DMS153 (cell line): ENCODE measurements at regions not wholly inside any gene's neighbourhood (a gene's known extent, or its start where the extent isn't known, plus 50 kb on each side); places are given as distances from the start of the nearest gene placed in this dataset.
"Not testable (repeated sequence)": the region's sequence is repeated elsewhere in the genome, so short reads cannot be mapped to it uniquely, and the experiment has no call there.

Experiments used
- DNase-seq: peaks from one replicate; lab custom pipeline; 2025; lab: John Stamatoyannopoulos, UW

DNA sequence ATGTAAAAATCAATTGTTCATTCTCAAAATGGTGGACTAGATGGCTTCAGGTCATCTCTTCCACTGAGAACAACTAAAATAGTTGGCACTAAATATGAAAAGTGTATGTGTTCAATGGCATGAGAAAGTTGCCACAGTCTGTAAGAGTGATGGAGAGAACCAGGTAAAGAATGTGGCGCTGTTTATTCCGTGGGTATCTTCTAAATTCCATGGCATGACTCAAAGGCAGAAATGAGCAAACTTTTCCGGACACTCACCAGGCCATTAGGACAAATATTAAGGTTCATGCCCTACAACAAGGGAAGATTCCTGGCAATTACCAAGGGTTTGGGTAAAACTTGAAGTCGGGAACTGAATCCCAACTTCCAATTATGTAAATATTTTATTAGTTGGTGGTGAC lies 825.4 kb upstream of the CDH6 start:
- no peak for DNase-seq

DNA sequence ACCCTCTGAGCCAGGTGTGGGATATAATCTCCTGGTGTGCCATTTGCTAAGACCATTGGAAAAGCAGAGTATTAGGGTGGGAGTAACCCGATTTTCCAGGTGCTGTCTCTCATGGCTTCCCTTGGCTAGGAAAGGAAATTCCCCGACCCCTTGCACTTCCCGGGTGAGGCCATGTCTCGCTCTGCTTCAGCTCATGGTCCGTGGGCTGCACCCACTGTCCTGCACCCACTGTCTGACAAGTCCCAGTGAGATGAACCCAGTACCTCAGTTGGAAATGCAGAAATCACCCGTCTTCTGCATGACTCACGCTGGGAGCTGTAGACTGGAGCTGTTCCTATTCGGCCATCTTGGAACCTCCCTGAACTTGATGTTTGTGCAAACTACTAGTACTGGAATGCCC lies 828.5 kb upstream of the CDH6 start:
- not testable (repeated sequence) for DNase-seq

DNA sequence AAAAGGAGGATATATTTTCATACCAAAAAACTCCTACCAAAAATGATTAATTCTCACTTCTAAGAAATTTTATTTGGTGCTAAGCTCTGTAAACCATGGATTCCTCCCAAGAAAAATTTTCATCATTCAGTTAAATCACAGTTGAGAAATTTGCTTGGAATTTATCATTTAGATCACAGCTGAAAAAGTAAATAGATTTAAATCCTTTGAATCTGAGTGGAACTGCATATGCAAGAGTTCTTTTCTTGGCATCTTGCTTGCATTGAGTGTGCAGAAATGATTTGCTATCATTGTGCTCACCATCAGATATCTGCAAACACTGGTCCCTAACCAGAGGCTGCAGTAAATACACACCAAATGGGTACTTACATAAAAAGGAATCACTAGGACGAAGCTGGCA lies 836.1 kb upstream of the CDH6 start:
- no peak for DNase-seq

DNA sequence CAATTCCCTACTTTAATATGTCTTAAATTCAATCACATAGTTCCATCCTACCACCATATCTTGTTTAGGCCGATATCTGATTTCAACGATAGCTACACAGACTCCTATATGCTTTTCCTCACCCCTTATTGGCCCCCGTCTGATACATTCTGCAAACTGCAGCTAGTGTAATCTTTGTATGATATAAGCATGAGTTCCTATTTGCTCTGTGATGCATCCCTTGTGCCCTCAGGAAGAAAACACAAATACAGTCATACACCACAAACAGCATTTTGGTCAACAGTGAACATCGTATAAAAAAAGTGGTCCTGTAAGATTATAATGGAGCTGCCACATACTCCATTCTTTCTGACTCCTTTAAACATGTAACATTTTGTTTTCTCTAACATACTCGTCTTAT lies 837.8 kb upstream of the CDH6 start:
- DNase-seq = no peak

DNA sequence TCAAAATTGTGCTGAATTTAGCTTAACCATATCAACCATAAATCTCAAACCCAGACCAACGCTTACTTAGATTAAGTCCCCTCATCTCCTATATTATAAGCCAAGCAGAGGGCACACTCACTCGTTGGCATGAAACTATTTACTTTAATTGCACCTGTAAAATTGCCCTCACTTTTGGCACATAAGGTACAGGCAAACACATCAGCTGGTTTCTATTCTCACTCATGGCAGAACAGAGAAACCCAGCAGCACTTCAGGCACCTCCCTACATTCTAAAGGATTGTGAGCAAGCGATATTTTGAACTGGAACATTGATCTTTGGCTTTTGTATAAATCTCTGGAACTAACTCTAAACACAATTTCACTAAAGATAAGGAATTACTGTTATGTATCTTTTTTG lies 845.6 kb upstream of the CDH6 start:
- DNase-seq = no peak

DNA sequence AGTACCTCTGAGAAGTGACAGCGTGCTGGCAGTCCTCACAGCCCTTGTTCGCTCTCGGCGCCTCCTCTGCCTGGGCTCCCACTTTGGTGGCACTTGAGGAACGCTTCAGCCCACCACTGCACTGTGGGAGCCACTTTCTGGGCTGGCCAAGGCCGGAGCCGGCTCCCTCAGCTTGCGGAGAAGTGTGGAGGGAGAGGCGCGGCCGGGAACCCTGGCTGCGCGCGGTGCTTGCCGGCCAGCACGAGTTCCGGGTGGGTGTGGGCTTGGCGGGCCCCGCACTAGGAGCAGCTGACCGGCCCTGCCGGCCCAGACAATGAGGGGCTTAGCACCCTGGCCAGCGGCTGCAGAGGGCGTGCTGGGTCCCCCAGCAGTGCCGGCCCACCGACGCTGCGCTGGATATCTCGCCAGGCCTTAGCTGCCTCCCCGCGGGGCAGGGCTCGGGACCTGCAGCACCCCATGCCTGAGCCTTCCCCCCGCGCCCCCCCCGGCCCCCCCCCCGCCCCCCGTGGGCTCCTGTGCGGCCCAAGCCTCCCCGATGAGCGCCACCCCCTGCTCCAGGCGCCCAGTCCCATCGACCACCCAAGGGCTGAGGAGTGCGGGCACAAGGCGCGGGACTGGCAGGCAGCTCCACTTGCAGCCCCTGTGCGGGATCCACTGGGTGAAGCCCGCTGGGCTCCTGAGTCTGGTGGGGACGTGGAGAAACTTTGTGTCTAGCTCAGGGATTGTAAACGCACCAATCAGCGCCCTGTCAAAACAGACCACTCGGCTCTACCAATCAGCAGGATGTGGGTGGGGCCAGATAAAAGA lies 847.7 kb upstream of the CDH6 start:
- not testable (repeated sequence) for DNase-seq

DNA sequence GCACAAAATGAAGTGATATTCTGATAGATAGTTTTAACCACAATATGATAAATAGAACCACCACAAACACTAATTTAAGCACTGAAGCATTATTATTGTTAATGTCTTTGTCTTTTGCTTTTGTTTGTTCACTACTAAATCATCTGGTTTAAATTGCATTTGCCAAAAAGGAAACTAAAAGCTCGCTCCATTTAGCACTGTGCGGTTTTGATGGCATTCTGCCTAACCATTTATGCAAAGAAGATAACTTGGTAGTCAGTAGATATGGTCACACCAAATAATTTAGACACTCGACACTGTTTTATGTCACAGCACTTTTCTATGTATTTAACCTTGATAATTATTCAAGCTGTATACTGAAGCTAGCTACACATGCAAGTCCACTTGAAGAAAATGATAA lies 849.8 kb upstream of the CDH6 start:
- peak; percentile 42 for DNase-seq

DNA sequence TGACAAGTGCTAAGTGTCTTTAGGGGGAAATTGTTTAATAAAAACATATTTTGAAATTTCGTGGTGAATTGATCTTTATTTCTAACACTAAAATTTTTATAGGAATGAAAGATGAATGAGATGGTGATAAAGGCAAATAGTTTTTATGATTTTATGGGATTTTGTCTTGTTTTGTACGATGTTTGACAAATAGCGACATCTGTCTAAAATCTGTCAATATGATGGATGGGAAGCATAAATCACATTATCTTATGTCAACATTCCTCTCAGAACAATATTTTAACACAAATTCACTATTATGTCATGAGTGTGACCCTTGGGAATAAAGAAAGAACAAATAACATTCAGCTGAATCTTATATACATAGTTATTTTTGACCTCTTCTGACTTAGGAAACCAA lies 852.0 kb upstream of the CDH6 start:
- DNase-seq = no peak

DNA sequence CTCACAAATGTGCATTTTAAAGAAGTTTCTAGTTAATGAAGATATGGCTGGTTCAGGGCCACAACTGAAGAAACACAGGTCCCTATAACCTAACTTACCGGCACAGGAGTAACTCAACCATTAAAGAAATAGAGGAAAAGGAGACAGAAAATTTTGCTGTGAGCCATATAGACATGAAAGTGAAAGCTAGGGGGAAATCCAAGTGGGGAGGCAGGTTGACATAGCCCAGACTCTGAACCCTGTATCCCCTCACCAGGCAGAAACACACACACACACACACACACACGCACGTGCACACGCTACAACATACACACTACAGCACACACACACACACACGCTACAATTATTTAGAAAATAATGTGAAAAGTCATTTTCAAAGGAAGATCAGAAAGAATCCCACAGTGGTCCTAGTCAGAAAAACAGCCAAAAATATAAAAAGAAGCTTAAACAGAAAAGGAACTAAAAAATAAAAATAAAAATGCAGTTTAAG lies 856.4 kb upstream of the CDH6 start:
- no peak for DNase-seq

DNA sequence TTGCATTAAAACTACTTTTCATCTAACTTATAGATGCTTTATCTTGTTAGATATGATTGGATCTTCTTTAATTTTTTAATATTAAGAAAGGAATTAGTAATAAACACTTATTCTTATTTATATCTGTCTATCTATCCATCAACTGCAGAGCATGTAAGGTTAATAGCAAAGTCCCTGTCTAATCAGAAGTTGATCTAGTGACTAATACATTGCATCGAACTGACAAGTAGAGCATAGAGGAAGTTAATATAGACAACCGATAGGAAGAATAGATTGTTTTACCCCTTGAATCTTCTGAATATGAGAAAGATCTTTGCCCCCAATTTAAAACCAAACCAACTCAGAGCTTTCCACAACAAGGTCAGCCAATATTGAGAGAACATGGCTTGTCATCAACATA lies 862.0 kb upstream of the CDH6 start:
- no peak for DNase-seq

DNA sequence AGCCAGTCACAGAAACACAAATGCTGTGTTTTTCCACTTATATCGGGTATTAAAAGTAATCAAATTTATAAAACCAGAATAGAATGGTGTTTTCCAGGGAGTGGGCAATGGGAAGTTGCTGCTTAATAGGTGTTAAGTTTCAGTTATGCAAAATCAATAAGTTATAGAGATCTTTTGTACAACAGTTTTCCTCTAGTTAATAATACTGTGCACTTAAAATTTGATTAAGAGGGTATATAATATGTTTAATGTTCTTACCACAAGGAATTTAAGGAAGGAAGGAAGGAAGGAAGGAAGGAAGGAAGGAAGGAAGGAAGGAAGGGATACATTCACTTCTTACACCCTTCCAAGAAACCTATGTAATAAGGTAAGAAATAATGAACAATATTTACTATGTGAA lies 867.7 kb upstream of the CDH6 start:
- DNase-seq = no peak

DNA sequence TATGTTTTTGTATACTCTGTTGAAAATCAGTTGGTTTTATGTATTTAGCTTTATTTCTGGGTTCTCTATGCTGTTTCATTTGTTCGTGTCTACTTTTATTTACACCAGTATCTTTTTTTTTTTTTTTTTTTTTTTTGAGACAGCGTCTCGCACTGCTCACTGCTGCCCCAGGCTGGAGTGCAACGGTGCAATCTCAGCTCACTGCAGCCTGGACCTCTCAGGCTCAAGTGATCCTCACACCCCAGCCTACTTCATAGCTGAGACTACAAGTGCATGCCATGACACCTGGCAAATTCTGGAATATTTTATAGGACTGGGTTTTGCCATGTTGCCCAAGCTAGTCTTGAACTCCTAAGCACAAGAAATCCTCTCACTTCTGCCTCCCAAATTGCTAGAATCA lies 869.4 kb upstream of the CDH6 start:
- DNase-seq = no peak

DNA sequence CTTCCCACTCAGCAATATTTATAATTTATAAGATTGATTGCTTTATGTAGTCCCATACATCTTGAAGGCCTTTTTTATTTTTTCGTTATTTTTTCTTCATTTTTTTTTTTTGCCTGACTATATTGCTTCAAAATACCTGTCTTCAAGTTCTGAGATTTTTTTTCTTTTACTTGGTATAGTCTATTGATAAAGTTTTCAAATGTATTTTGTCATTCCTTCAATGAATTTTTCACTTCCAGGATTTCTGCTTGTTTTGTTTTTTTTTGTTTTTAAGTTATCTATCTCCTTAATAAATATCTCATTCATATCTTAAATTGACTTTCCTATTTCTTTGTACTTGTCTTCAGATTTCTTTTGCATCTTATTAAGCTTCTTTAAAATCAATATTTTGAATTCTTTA lies 905.6 kb upstream of the CDH6 start:
- DNase-seq = no peak

DNA sequence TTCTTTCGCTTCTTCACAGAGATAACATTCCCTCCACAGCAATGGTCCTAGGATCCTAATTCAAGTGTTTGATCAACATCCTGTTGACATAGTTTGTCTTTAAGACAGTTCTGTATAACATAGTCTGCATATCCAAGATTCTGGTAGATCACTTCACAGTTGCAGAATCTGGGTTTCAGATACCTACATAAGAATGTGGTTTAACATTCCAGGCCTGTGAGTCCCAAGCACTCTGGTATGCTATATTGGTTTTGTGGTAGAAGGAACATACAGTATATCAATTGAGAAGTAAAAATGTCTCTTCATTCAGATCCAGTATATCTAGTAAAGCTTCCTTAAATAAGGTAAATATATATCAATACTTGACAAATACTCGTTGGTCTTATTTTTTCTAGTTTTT lies 914.2 kb upstream of the CDH6 start:
- no peak for DNase-seq

DNA sequence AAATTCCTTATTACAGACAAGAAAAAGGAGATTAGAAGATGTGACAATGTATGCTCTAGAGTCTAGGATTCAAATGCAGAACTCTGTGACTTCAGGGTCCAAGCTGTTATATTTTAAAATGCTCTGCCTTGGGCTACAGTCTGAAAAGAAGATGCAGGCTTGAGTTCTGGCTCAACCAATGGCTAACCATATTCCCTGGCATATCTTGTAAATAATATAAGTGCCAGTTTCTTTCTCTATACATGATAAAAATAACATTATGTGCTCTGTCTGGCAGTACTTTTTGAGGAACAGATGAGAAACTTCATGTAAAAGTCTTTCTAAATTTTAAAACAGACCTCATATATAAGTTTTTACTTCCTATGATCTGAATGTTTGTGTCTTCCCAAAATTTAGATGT lies 926.5 kb upstream of the CDH6 start:
- no peak for DNase-seq

DNA sequence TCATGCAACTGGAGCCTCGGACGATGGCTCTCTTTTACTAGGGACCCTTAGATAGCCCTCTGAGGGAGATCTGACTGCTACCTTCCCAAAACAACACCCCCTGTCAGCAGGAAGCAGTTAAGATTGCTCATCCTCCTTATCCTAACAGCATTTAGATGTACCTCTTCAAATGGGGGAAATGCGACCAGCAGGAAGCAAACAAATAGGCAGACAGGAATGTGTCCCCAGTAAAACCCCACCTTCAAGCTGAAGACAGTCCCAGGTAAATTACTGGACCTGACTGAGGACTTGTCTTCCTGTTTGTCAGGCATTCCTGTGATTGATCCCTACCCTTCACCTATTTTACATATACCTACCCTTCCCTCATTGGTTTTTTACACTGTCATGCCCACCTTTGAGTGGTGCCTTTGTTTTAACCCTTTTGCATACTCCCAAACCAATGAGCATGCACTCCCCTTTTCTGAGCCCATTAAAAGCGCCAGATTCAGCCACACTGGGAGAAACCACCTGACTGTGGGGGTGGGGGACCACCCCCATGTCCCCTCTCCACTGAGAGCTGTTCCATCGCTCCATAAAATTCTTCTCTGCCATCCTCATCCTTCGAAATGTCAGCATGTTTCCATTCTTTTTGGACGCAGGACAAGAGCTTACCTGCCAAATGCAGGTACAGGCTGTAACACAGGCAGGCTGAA lies 954.0 kb upstream of the CDH6 start:
- no peak for DNase-seq

DNA sequence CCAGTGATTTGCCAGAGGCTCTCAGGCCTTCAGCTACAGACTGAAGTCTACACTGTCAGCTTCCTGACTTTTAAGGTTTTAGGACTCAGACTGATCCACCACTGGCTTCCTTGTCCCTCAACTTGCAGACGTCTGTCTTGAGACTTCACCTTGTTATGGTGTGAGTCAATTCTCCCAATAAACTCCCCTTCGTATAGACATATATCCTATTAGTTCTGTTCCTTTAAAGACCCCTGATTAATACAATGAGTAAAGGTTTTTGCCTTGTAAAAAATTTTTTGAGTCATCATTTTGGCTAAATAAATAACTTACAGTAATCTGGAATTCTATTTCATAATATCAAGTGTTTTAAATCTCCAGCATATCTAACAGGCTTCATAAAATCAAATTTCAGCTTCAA lies 956.3 kb upstream of the CDH6 start:
- DNase-seq = no peak

DNA sequence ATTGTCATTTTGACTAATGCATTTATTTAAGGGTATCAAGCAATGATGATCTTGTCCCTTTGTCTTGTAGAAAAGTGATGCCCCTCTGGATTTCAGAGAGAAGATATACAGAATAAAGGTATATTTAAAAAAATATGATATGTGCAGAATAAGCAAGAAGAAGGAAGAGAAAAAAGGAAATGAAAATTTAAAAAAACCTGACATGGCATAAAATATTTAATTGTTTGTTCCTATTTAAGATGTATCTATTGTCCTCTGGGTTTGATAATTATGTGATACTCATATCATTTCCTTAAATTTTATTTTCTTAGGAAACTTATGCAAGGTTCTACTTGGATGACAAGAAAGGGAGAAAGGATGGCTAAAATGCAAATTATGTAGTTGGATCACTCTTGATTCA lies 983.7 kb upstream of the CDH6 start:
- no peak for DNase-seq

DNA sequence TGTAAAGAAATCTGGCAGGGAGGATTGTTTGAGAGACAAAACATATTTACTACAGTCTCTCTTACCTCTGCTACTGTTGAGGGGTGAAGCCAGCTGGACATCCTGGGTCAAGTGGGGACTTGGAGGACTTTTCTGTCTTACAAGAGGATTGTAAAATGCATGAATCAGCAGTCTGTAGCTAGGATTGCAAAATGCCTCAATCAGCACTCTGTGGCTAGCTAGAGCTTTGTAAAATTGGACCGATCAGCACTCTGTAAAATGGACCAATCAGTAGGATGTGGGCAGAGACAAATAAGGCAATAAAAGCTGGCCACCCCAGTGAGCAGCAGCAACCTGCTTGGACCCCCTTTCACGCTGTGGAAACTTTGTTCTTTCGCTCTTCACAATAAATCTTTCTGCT lies 995.8 kb upstream of the CDH6 start:
- no peak for DNase-seq

DNA sequence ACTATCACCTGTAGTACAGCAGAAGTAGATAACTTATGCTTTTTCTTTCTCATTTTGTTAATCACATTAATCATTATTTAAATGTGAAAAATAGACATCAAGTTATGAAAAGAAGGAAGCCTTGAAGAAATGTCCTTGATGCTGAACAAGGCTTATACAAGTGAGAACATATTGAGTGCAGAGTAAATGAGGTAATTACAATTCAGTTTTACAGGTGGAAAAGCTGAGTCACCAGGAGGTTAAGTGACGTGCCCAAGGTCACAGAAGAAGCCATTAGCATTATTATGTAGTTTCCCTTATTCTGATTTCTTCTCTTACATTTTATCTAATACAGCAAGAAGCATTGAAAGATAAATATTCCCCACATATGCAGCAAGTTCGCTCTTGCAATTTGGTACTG lies 998.5 kb upstream of the CDH6 start:
- DNase-seq = peak; percentile 83

DNA sequence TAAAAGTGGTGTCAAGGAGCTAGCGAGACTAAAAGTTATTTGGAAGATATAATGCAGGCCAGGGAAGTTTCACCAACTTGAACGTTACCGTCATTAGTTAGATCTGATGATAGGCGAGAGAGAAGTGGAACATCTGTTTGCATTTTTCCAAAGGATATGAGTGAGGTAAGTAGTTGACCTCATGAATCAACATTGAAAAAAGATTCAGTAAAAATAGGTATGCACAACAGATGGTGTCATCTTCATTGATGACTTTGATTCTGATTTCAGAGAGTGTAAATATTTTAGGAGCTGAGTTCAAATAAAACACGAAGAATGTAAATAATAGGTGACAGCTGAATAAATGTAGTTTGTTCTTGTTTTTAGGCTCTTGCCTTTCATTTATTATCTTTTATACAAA lies 998.9 kb upstream of the CDH6 start:
- DNase-seq = peak; percentile 95

DNA sequence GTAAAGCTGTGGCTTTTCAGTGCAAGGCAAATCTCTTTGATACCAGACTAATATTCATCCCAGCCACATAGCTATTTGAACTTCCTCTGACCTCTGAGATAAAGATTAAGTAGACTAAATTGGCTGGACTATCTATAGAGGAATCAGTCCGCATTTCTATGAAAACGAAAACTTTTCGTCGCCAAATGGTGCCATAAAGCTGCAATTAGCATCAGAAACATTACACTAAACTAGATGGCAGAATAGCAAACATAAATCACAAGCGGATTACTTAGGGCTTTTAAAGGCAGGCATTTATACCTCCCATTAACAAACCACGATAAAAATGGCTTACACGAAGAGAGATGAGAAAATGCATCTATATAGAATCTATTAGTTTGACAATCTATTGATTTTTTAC lies 1009.7 kb upstream of the CDH6 start:
- DNase-seq = no peak

DNA sequence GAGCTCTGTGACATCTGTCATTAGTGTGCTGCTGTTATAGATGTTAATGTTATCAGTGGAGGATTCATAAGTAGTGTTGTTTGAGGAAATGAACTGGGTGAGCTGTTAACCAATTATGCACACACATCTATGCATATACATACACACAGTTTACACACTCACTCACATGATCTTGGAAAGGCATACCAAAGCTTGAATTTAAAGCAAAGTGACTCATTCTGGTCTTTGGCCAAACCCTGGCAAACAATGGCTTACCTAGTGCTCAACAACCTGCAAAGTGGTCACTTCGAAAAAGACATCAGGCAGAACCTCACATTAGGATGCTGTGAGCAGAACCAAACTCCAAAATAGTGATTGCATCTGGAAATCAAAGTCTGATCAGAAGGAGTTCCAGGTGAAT lies 1037.3 kb upstream of the CDH6 start:
- DNase-seq = no peak

DNA sequence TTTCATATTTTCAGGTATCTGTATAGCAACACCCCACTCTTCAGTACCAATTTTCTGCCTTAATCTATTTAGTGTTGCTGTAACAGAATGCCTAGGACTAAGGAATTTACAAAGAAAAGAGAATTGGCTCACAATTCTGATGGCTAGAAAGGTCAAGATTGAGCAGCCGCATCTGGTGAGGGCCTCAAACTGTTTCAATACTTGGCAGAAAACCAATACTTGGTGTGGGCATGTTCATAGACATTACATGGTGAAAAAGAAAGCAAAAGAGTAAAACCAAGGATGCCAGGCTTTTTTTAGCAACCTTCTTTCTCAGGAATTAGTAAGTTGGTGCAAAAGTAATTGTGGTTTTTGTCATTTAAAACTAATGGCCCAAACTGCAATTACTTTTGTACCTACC lies 1041.1 kb upstream of the CDH6 start:
- no peak for DNase-seq
